Muscle layer of duodenum (tissue), 2 donors: ENCODE measurements at regions not wholly inside any gene's neighbourhood (a gene's known extent, or its start where the extent isn't known, plus 50 kb on each side); places are given as distances from the start of the nearest gene placed in this dataset.

Source experiments
- H3K27ac ChIP-seq: one replicate; pipeline ENCODE4 v1.7.0; 2013; ENCODE audit warnings: mild to moderate bottlenecking, low read length
- H3K27me3 ChIP-seq: one replicate; pipeline ENCODE4 v1.7.0; 2013; ENCODE audit warnings: low read depth, mild to moderate bottlenecking, control low read depth, low read length
- H3K36me3 ChIP-seq, 2 donors: one replicate each; pipeline ENCODE4 v1.7.0; 2013; ENCODE audit warnings: low read length in 2 of 2, control low read depth in 1 of 2, mild to moderate bottlenecking in 1 of 2; ENCODE audit not compliant: insufficient read depth in 2 of 2, control insufficient read depth in 1 of 2
- H3K4me1 ChIP-seq, 2 donors: one replicate each; pipeline ENCODE4 v1.7.0; 2013; ENCODE audit warnings: low read length in 2 of 2, mild to moderate bottlenecking in 2 of 2, control low read depth in 1 of 2, moderate library complexity in 1 of 2; ENCODE audit not compliant: insufficient read depth in 2 of 2, control insufficient read depth in 1 of 2
- H3K4me3 ChIP-seq, 2 donors: one replicate each; pipeline ENCODE4 v1.7.0; 2013; ENCODE audit warnings: low read length in 2 of 2, low read depth in 1 of 2, mild to moderate bottlenecking in 1 of 2
- H3K9me3 ChIP-seq, 2 donors: one replicate each; pipeline ENCODE4 v1.7.0; 2013; ENCODE audit warnings: low read length in 2 of 2, control low read depth in 1 of 2, mild to moderate bottlenecking in 1 of 2; ENCODE audit not compliant: control insufficient read depth in 1 of 2
- donor health status: healthy.

- H3K27me3 ChIP-seq: no peaks in the 10 kb centered on the region
- H3K27ac ChIP-seq: no peak overlapping the region
- no peaks in the 10 kb centered on the region for H3K9me3 ChIP-seq
- H3K4me1 ChIP-seq: no peaks in the 10 kb centered on the region
- no peak overlapping the region for H3K4me3 ChIP-seq
- no peaks in the 10 kb centered on the region for H3K36me3 ChIP-seq
These were observed 205.1 kb downstream of the PDHA2 start for GRCh38 chr4:96044971-96045370.

- no peaks in the 10 kb centered on the region for H3K27me3 ChIP-seq
- no peaks in the 10 kb centered on the region for H3K9me3 ChIP-seq
- no peak overlapping the region for H3K27ac ChIP-seq
- no peaks in the 10 kb centered on the region for H3K36me3 ChIP-seq
- no peak overlapping the region for H3K4me3 ChIP-seq
- H3K4me1 ChIP-seq: no peaks in the 10 kb centered on the region
These were observed 212.9 kb downstream of the PDHA2 start for GRCh38 chr4:96052827-96053226.

- H3K4me1 ChIP-seq: no peaks in the 10 kb centered on the region
- no peak overlapping the region for H3K4me3 ChIP-seq
- H3K27ac ChIP-seq: no peak overlapping the region
- H3K9me3 ChIP-seq: no peaks in the 10 kb centered on the region
- no peaks in the 10 kb centered on the region for H3K36me3 ChIP-seq
- H3K27me3 ChIP-seq: no peaks in the 10 kb centered on the region
These were observed 216.5 kb downstream of the PDHA2 start for GRCh38 chr4:96056346-96056934.

- Histone ChIP-seq H3K27ac (no peak overlapping the region), H3K9me3 (no peaks in the 10 kb centered on the region), H3K4me3 (no peak overlapping the region), H3K27me3 (no peaks in the 10 kb centered on the region), H3K36me3 (no peaks in the 10 kb centered on the region), H3K4me1 (no peaks in the 10 kb centered on the region)
These were observed 223.7 kb downstream of the PDHA2 start for GRCh38 chr4:96063639-96064038.

GRCh38 chr4:96073461-96073860 is 233.6 kb downstream of the PDHA2 start:
- Histone ChIP-seq H3K4me3 (no peak overlapping the region), H3K36me3 (no peaks in the 10 kb centered on the region), H3K9me3 (no peaks in the 10 kb centered on the region), H3K27me3 (no peaks in the 10 kb centered on the region), H3K4me1 (no peaks in the 10 kb centered on the region), H3K27ac (no peak overlapping the region)

- Histone ChIP-seq H3K4me3 (no peak overlapping the region), H3K27ac (no peak overlapping the region), H3K36me3 (no peaks in the 10 kb centered on the region), H3K27me3 (no peaks in the 10 kb centered on the region), H3K9me3 (no peaks in the 10 kb centered on the region), H3K4me1 (no peaks in the 10 kb centered on the region)
These were observed 252.3 kb downstream of the PDHA2 start for GRCh38 chr4:96092151-96092705.

DNA sequence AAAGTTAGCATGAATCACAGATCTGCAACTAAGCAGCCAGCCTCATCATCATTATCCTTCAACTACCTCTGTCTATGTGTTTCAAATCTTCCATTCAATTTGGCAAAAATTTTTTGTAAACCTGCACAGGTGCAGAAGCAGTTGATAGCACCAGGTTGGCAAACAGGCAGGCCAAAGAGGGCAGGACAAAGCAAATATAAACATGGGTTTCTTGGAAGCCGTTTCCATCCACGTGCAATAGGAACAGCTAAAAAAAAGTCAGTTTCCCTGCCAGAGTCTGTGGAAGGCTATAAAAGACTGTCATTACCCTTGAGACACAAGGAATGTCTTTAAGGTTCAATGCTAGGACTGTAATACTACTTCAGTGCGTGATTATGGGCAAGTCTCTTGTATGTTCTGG is 253.2 kb downstream of the PDHA2 start:
- Histone ChIP-seq H3K4me1 (no peaks in the 10 kb centered on the region), H3K9me3 (no peaks in the 10 kb centered on the region), H3K27me3 (no peaks in the 10 kb centered on the region), H3K4me3 (no peak overlapping the region), H3K27ac (no peak overlapping the region), H3K36me3 (no peaks in the 10 kb centered on the region)

DNA sequence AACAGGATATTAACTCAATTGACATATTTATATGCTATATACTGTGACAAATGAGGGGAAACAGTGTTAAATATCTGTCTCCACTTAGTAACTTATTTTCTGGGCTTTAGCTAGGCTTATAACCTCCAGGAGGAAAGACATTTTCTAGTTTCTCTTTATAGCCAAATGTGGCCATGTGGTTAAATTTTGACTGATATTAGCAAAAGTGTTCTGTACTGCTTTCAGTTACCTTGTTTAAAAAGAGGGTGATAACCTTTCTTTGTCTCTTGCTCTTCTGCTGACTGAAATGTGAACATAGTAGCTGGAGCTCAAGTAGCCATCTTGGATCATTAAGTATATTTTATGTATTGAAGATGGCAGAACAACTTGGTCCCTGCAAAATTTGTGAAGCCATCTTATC is 253.7 kb downstream of the PDHA2 start:
- Histone ChIP-seq H3K27me3 (no peaks in the 10 kb centered on the region), H3K36me3 (no peaks in the 10 kb centered on the region), H3K4me1 (no peaks in the 10 kb centered on the region), H3K9me3 (no peaks in the 10 kb centered on the region), H3K27ac (no peak overlapping the region), H3K4me3 (no peak overlapping the region)

GRCh38 chr4:96094183-96094582 is 254.3 kb downstream of the PDHA2 start:
- H3K27ac ChIP-seq: no peak overlapping the region
- no peaks in the 10 kb centered on the region for H3K4me1 ChIP-seq
- no peaks in the 10 kb centered on the region for H3K36me3 ChIP-seq
- H3K4me3 ChIP-seq: no peak overlapping the region
- H3K27me3 ChIP-seq: no peaks in the 10 kb centered on the region
- H3K9me3 ChIP-seq: no peaks in the 10 kb centered on the region

DNA sequence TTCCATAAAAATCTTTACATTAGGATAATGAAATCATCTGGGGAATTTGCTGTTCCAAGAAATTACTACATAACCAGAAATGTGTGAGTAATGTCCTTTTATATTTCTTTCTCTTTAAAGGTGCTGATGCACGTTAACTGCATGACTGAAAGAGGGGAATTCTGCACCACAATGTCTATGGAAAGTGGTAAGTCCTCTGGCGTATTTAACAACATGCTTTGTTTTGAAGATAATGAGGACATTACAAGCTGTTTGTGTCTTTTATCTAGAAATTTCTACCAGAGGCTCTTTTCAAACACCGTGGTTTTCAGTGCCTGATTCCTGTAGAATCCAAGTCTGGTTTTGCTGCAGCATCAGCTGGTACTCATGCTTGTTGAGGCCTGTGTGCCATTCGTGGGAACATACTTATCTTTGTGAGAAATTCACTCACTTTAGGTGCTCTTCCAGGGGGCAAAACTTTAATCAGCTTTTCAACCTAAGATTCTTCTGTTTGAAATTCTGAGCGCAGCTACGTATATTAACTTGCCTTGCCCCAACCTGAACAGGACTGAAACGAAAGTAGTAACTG is 257.2 kb downstream of the PDHA2 start:
- Histone ChIP-seq H3K27me3 (no peaks in the 10 kb centered on the region), H3K27ac (no peak overlapping the region), H3K9me3 (no peaks in the 10 kb centered on the region), H3K4me1 (no peaks in the 10 kb centered on the region), H3K36me3 (no peaks in the 10 kb centered on the region), H3K4me3 (no peak overlapping the region)

DNA sequence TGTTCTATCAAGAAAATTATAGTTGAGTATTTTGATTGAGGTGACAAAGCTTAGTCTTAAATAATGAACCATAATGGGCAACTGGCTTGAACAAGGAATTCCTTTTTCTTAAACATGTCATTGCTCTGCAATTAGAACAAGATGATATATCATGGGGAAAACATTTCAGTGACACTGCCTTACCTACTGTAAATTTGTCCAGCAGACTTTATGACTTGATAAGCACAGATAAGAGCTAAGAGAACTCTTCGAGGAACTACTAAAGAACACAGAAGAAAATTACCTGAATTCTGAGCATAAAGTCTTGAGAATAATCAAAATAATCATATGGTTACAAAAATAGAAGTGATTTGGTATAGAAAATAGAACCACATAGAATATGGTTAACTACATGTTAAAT is 257.8 kb downstream of the PDHA2 start:
- no peak overlapping the region for H3K4me3 ChIP-seq
- no peaks in the 10 kb centered on the region for H3K36me3 ChIP-seq
- no peaks in the 10 kb centered on the region for H3K9me3 ChIP-seq
- H3K4me1 ChIP-seq: no peaks in the 10 kb centered on the region
- no peaks in the 10 kb centered on the region for H3K27me3 ChIP-seq
- no peak overlapping the region for H3K27ac ChIP-seq

GRCh38 chr4:96099031-96099430 is 259.1 kb downstream of the PDHA2 start:
- no peak overlapping the region for H3K4me3 ChIP-seq
- H3K27me3 ChIP-seq: no peaks in the 10 kb centered on the region
- no peak overlapping the region for H3K27ac ChIP-seq
- no peaks in the 10 kb centered on the region for H3K9me3 ChIP-seq
- no peaks in the 10 kb centered on the region for H3K36me3 ChIP-seq
- no peaks in the 10 kb centered on the region for H3K4me1 ChIP-seq
